GM21576 (cell line): ENCODE measurements at regions not wholly inside any gene's neighbourhood (a gene's known extent, or its start where the extent isn't known, plus 50 kb on each side); places are given as distances from the start of the nearest gene placed in this dataset.
"Not testable (repeated sequence)": the region's sequence is repeated elsewhere in the genome, so short reads cannot be mapped to it uniquely, and the experiment has no call there.

Experiments used
- ATAC-seq: cut with Tn5 transposase; IDR thresholded peaks from one replicate; pipeline ENCODE4 v1.9.1; 2021; ENCODE audit warnings: mild to moderate bottlenecking, moderate library complexity; ENCODE audit not compliant: unreplicated experiment

GRCh38 chr12:47352067-47352466 is 272.3 kb upstream of the AMIGO2 start:
- ATAC-seq, result no peak

- ATAC-seq, result no peak
Measured at GRCh38 chr12:47351526-47351925, 271.8 kb upstream of the AMIGO2 start.

- ATAC-seq, result no peak
Measured at GRCh38 chr12:47350062-47350408, 270.3 kb upstream of the AMIGO2 start.

GRCh38 chr12:47349137-47350061 is 269.6 kb upstream of the AMIGO2 start:
- ATAC-seq, result no peak

- no peak for ATAC-seq
Measured at GRCh38 chr12:47348206-47348605, 268.4 kb upstream of the AMIGO2 start.

- no peak for ATAC-seq
Measured at GRCh38 chr12:47346251-47347019, 266.7 kb upstream of the AMIGO2 start.

- ATAC-seq, result no peak
Measured at GRCh38 chr12:47343684-47344567, 264.2 kb upstream of the AMIGO2 start.

GRCh38 chr12:47340411-47341015 is 260.8 kb upstream of the AMIGO2 start:
- ATAC-seq, result no peak

GRCh38 chr12:47337581-47337980 is 257.8 kb upstream of the AMIGO2 start:
- no peak for ATAC-seq

- ATAC-seq, result not testable (repeated sequence)
Measured at GRCh38 chr12:47333271-47333858, 253.6 kb upstream of the AMIGO2 start.

GRCh38 chr12:47328831-47329545 is 249.2 kb upstream of the AMIGO2 start:
- ATAC-seq, result no peak

- no peak for ATAC-seq
Measured at GRCh38 chr12:47326190-47326589, 246.4 kb upstream of the AMIGO2 start.

GRCh38 chr12:47323802-47324201 is 244.0 kb upstream of the AMIGO2 start:
- no peak for ATAC-seq

GRCh38 chr12:47321436-47321835 is 241.7 kb upstream of the AMIGO2 start:
- ATAC-seq, result no peak

GRCh38 chr12:47319746-47320145 is 240.0 kb upstream of the AMIGO2 start:
- ATAC-seq, result no peak

- no peak for ATAC-seq
Measured at GRCh38 chr12:47318963-47319362, 239.2 kb upstream of the AMIGO2 start.

GRCh38 chr12:47317175-47317915 is 237.6 kb upstream of the AMIGO2 start:
- peak; percentile 48 for ATAC-seq

GRCh38 chr12:47316609-47317049 is 236.9 kb upstream of the AMIGO2 start:
- no peak for ATAC-seq

GRCh38 chr12:47314996-47315395 is 235.2 kb upstream of the AMIGO2 start:
- ATAC-seq, result no peak
